HG03521 (cell line): ENCODE measurements at regions not wholly inside any gene's neighbourhood (a gene's known extent, or its start where the extent isn't known, plus 50 kb on each side); places are given as distances from the start of the nearest gene placed in this dataset.
"Not testable (repeated sequence)": the region's sequence is repeated elsewhere in the genome, so short reads cannot be mapped to it uniquely, and the experiment has no call there.

Experiments used
- ATAC-seq: cut with Tn5 transposase; IDR thresholded peaks from one replicate; pipeline ENCODE4 v1.9.1; 2021; ENCODE audit warnings: mild to moderate bottlenecking, moderate library complexity; ENCODE audit not compliant: unreplicated experiment

GRCh38 chr3:75384016-75384415 is 280.1 kb upstream of the FRG2C start:
- ATAC-seq = not testable (repeated sequence)

GRCh38 chr3:75388486-75389124 is 275.5 kb upstream of the FRG2C start:
- not testable (repeated sequence) for ATAC-seq

- not testable (repeated sequence) for ATAC-seq
These were observed 270.8 kb upstream of the FRG2C start for GRCh38 chr3:75393288-75393694.

GRCh38 chr3:75394102-75394501 is 270.0 kb upstream of the FRG2C start:
- ATAC-seq = not testable (repeated sequence)

GRCh38 chr3:75394562-75395360 is 269.4 kb upstream of the FRG2C start:
- ATAC-seq = not testable (repeated sequence)

GRCh38 chr3:75395580-75396315 is 268.4 kb upstream of the FRG2C start:
- no peak for ATAC-seq

- no peak for ATAC-seq
These were observed 267.8 kb upstream of the FRG2C start for GRCh38 chr3:75396316-75396802.

GRCh38 chr3:75397486-75397885 is 266.6 kb upstream of the FRG2C start:
- ATAC-seq = not testable (repeated sequence)

- not testable (repeated sequence) for ATAC-seq
These were observed 241.8 kb upstream of the FRG2C start for GRCh38 chr3:75422101-75422945.

- not testable (repeated sequence) for ATAC-seq
These were observed 238.7 kb upstream of the FRG2C start for GRCh38 chr3:75425379-75425778.

- ATAC-seq = not testable (repeated sequence)
These were observed 236.6 kb upstream of the FRG2C start for GRCh38 chr3:75427486-75427885.

- ATAC-seq = not testable (repeated sequence)
These were observed 236.2 kb upstream of the FRG2C start for GRCh38 chr3:75427906-75428305.

- not testable (repeated sequence) for ATAC-seq
These were observed 234.4 kb upstream of the FRG2C start for GRCh38 chr3:75429561-75430220.

- not testable (repeated sequence) for ATAC-seq
These were observed 233.7 kb upstream of the FRG2C start for GRCh38 chr3:75430406-75430805.

- not testable (repeated sequence) for ATAC-seq
These were observed 233.0 kb upstream of the FRG2C start for GRCh38 chr3:75431120-75431519.

GRCh38 chr3:75432466-75432865 is 231.7 kb upstream of the FRG2C start:
- ATAC-seq = not testable (repeated sequence)

GRCh38 chr3:75432885-75433284 is 231.2 kb upstream of the FRG2C start:
- ATAC-seq = not testable (repeated sequence)

- ATAC-seq = not testable (repeated sequence)
These were observed 230.8 kb upstream of the FRG2C start for GRCh38 chr3:75433295-75433694.

- not testable (repeated sequence) for ATAC-seq
These were observed 229.7 kb upstream of the FRG2C start for GRCh38 chr3:75434276-75434912.
